H9 (cell line): ENCODE measurements at regions not wholly inside any gene's neighbourhood (a gene's known extent, or its start where the extent isn't known, plus 50 kb on each side); places are given as distances from the start of the nearest gene placed in this dataset.

Source experiments
- DNase-seq: peaks from one replicate; pipeline ENCODE4 v3.0.0-alpha.2; 2017
- H2AFZ ChIP-seq: one replicate; pipeline ENCODE4 v1.6.1; 2013; ENCODE audit warnings: mild to moderate bottlenecking, low read length, control low read depth, moderate library complexity
- H2AK5ac ChIP-seq: 2 replicates; pipeline ENCODE4 v1.6.1; 2013; ENCODE audit warnings: low read length, control low read depth, mixed read lengths; ENCODE audit not compliant: insufficient read length
- H2BK120ac ChIP-seq: one replicate; pipeline ENCODE4 v1.6.1; 2013; ENCODE audit warnings: low read depth, mild to moderate bottlenecking, low read length, control low read depth, inconsistent platforms; ENCODE audit not compliant: poor library complexity, severe bottlenecking
- H2BK12ac ChIP-seq: 2 replicates; pipeline ENCODE4 v1.6.1; 2013; ENCODE audit warnings: low read length, control low read depth, mixed read lengths, low read depth; ENCODE audit not compliant: insufficient read length
- H2BK15ac ChIP-seq: 2 replicates; pipeline ENCODE4 v1.6.1; 2013; ENCODE audit warnings: low read depth, low read length, control low read depth
- H2BK20ac ChIP-seq: one replicate; pipeline ENCODE4 v1.6.1; 2013; ENCODE audit warnings: low read depth, mild to moderate bottlenecking, low read length, control low read depth, inconsistent platforms; ENCODE audit not compliant: poor library complexity, severe bottlenecking
- H2BK5ac ChIP-seq: 2 replicates; pipeline ENCODE4 v1.6.1; 2013; ENCODE audit warnings: low read length, control low read depth, mixed read lengths; ENCODE audit not compliant: insufficient read length
- H3K14ac ChIP-seq: 2 replicates; pipeline ENCODE4 v1.6.1; 2013; ENCODE audit warnings: low read length, control low read depth; ENCODE audit not compliant: insufficient read depth
- H3K18ac ChIP-seq: 2 replicates; pipeline ENCODE4 v1.6.1; 2013; ENCODE audit warnings: low read depth, mild to moderate bottlenecking, mixed read lengths, low read length, control low read depth; ENCODE audit not compliant: insufficient read length
- H3K23ac ChIP-seq: 2 replicates; pipeline ENCODE4 v1.6.1; 2013; ENCODE audit warnings: low read length, control low read depth, mixed read lengths, low read depth; ENCODE audit not compliant: insufficient read length
- H3K23me2 ChIP-seq: 2 replicates; pipeline ENCODE4 v1.6.1; 2013; ENCODE audit warnings: low read depth, mild to moderate bottlenecking, mixed read lengths, low read length, control low read depth; ENCODE audit not compliant: insufficient read length, poor library complexity, severe bottlenecking
- H3K27ac ChIP-seq: 2 replicates; pipeline ENCODE4 v1.5.1; 2013; ENCODE audit warnings: low read length, control low read depth, mixed read lengths, low read depth; ENCODE audit not compliant: insufficient read length
- H3K27me3 ChIP-seq: 2 replicates; pipeline ENCODE4 v1.6.1; 2013; ENCODE audit warnings: low read length, control low read depth, inconsistent platforms; ENCODE audit not compliant: insufficient read depth
- H3K4ac ChIP-seq: 2 replicates; pipeline ENCODE4 v1.6.1; 2013; ENCODE audit warnings: low read depth, mild to moderate bottlenecking, control low read depth, inconsistent platforms, low read length, moderate library complexity
- H3K4me1 ChIP-seq: 2 replicates; pipeline ENCODE4 v1.6.1; 2013; ENCODE audit warnings: low read length, control low read depth, inconsistent platforms; ENCODE audit not compliant: insufficient read depth
- H3K4me2 ChIP-seq: 2 replicates; pipeline ENCODE4 v1.6.1; 2013; ENCODE audit warnings: low read length, control low read depth, mixed read lengths; ENCODE audit not compliant: insufficient read length, insufficient read depth
- H3K56ac ChIP-seq: 2 replicates; pipeline ENCODE4 v1.6.1; 2013; ENCODE audit warnings: low read depth, mild to moderate bottlenecking, mixed read lengths, low read length, control low read depth; ENCODE audit not compliant: insufficient read length
- H3K79me1 ChIP-seq: 2 replicates; pipeline ENCODE4 v1.6.1; 2013; ENCODE audit warnings: low read depth, mild to moderate bottlenecking, moderate library complexity, low read length, control low read depth, inconsistent platforms; ENCODE audit not compliant: insufficient read depth, poor library complexity, severe bottlenecking
- H3K79me2 ChIP-seq: 2 replicates; pipeline ENCODE4 v1.6.1; 2013; ENCODE audit warnings: low read length, control low read depth, inconsistent platforms; ENCODE audit not compliant: insufficient read depth
- H3K9ac ChIP-seq: 2 replicates; pipeline ENCODE4 v1.6.1; 2013; ENCODE audit warnings: low read length, control low read depth, mixed read lengths; ENCODE audit not compliant: insufficient read length; ENCODE audit errors: extremely low read depth
- H3K9me3 ChIP-seq: one replicate; pipeline ENCODE4 v1.6.1; 2013; ENCODE audit warnings: low read depth, low read length, inconsistent platforms; ENCODE audit not compliant: control insufficient read depth
- H3T11ph ChIP-seq: one replicate; pipeline ENCODE4 v1.6.1; 2013; ENCODE audit warnings: mild to moderate bottlenecking, low read length, control low read depth, inconsistent platforms
- H4K20me1 ChIP-seq: one replicate; pipeline ENCODE4 v1.6.1; 2013; ENCODE audit not compliant: control insufficient read depth, insufficient read length, insufficient read depth
- H4K5ac ChIP-seq: 2 replicates; pipeline ENCODE4 v1.6.1; 2013; ENCODE audit warnings: low read depth, mild to moderate bottlenecking, mixed read lengths, low read length, control low read depth; ENCODE audit not compliant: insufficient read length
- H4K8ac ChIP-seq: replicated peaks from 2 replicates; pipeline ENCODE4 v1.6.1; 2013; ENCODE audit warnings: low read length, control low read depth, mixed read lengths, low read depth; ENCODE audit not compliant: insufficient read length
- H4K91ac ChIP-seq: 2 replicates; pipeline ENCODE4 v1.6.1; 2013; ENCODE audit warnings: low read depth, mild to moderate bottlenecking, moderate library complexity, mixed read lengths, low read length, control low read depth; ENCODE audit not compliant: insufficient read length
- H3K27ac Mint-ChIP-seq, 3 experiments: 2 replicates in 2 of 3; 3 replicates in 1 of 3; pipeline ENCODE4 v1.8.0; 2020 to 2021; ENCODE audit warnings: mixed read lengths in 3 of 3, mild to moderate bottlenecking in 1 of 3, moderate library complexity in 1 of 3
- H3K27me3 Mint-ChIP-seq: 2 replicates; pipeline ENCODE4 v1.8.0; 2021; ENCODE audit warnings: low read depth, mild to moderate bottlenecking, moderate library complexity, mixed read lengths
- H3K36me3 Mint-ChIP-seq, 3 experiments: 2 replicates in 2 of 3; 3 replicates in 1 of 3; pipeline ENCODE4 v1.8.0; 2020 to 2021; ENCODE audit warnings: low read depth in 3 of 3, mixed read lengths in 3 of 3; ENCODE audit not compliant: insufficient read depth in 1 of 3
- H3K4me1 Mint-ChIP-seq, 2 experiments: 2 replicates each; pipeline ENCODE4 v1.8.0; 2020; ENCODE audit warnings: mixed read lengths in 2 of 2
- H3K4me3 Mint-ChIP-seq, 2 experiments: 2 replicates in 1 of 2; 3 replicates in 1 of 2; pipeline ENCODE4 v1.8.0; 2020 to 2021; ENCODE audit warnings: mild to moderate bottlenecking in 2 of 2, mixed read lengths in 2 of 2, moderate library complexity in 1 of 2
- H3K9me3 Mint-ChIP-seq, 2 experiments: 2 replicates in 1 of 2; 3 replicates in 1 of 2; pipeline ENCODE4 v1.8.0; 2020; ENCODE audit warnings: mild to moderate bottlenecking in 2 of 2, mixed read lengths in 2 of 2, moderate library complexity in 1 of 2
- WGBS: extraction: QIAGEN DNeasy Blood & Tissue Kit; methylation state at CpG from one replicate; pipeline ENCODE4 v1.1.7; 2013; ENCODE audit warnings: missing lambda C conversion rate, low lambda C conversion rate, mixed read lengths; ENCODE audit not compliant: insufficient read length; ENCODE audit errors: extremely low coverage; 5-methylcytosine and 5-hydroxymethylcytosine counted together
- TF ChIP-seq, protein P1 (sequence below): fragments of 200-600 bp; sonication (generic); conservative IDR thresholded peaks from 3 replicates; pipeline ENCODE4 v1.8.0; 2021; ENCODE audit warnings: antibody characterized with exemption, mild to moderate bottlenecking

DNA sequence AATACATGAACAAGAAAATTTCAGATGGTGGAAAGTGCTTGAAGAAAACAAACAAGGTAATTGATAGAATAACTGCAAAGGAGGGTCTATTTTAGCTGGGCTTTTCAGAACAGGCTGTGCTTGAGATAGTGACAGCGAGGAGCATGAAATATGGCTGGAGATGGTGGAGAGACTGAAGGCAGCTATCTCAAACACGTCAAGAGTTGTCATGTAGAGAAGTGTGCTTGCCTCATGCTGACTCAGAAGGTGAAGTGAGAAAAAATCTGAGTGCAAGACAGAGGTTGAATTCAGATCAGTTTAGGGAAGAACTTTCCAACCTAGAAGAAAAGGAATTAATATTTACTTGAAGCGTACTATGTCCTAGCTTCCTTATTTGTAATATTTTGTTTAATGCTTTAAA lies 115.5 kb upstream of the RANBP3L start:
- Histone ChIP-seq H2BK120ac (no peak overlapping the region), H3K14ac (no peak overlapping the region), H4K91ac (no peak overlapping the region), H3K79me2 (no peaks in the 10 kb centered on the region), H3K4me1 (peaks cover 6% of the 10 kb centered on the region; the same call in 1 of the 2 replicates), H4K8ac (no peak overlapping the region), H3K56ac (no peak overlapping the region), H3K27me3 (peaks cover 21% of the 10 kb centered on the region; the same call in 1 of the 2 replicates), H3K23ac (no peak overlapping the region), H3K27ac (no peak overlapping the region), H2BK5ac (no peak overlapping the region), H4K5ac (no peak overlapping the region), H3K4ac (no peak overlapping the region), H3K18ac (no peak overlapping the region), H2BK12ac (no peak overlapping the region), H3K79me1 (no peaks in the 10 kb centered on the region), H3K23me2 (no peaks in the 10 kb centered on the region), H3K9ac (no peak overlapping the region), H3K4me2 (no peak overlapping the region), H3T11ph (no peak overlapping the region), H2AFZ (no peak overlapping the region), H4K20me1 (no peaks in the 10 kb centered on the region), H3K9me3 (no peaks in the 10 kb centered on the region), H2BK15ac (no peak overlapping the region), H2AK5ac (no peak overlapping the region), H2BK20ac (no peak overlapping the region)
- DNase-seq: no peak
- no CpG with 5 or more reads among the region's 3 CpGs for WGBS
- no peaks in the 10 kb centered on the region for H3K9me3 Mint-ChIP-seq
- H3K36me3 Mint-ChIP-seq: no peaks in the 10 kb centered on the region
- H3K27me3 Mint-ChIP-seq: peaks cover 43% of the 10 kb centered on the region
- H3K4me3 Mint-ChIP-seq: no peak overlapping the region
- H3K27ac Mint-ChIP-seq: no peak overlapping the region
- H3K4me1 Mint-ChIP-seq: peaks cover 18 to 30% of the 10 kb centered on the region in 2 experiments
- TF ChIP-seq, protein P1, sequence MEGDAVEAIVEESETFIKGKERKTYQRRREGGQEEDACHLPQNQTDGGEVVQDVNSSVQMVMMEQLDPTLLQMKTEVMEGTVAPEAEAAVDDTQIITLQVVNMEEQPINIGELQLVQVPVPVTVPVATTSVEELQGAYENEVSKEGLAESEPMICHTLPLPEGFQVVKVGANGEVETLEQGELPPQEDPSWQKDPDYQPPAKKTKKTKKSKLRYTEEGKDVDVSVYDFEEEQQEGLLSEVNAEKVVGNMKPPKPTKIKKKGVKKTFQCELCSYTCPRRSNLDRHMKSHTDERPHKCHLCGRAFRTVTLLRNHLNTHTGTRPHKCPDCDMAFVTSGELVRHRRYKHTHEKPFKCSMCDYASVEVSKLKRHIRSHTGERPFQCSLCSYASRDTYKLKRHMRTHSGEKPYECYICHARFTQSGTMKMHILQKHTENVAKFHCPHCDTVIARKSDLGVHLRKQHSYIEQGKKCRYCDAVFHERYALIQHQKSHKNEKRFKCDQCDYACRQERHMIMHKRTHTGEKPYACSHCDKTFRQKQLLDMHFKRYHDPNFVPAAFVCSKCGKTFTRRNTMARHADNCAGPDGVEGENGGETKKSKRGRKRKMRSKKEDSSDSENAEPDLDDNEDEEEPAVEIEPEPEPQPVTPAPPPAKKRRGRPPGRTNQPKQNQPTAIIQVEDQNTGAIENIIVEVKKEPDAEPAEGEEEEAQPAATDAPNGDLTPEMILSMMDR: no peak
